Spleen (tissue), 11 donors: ENCODE measurements at regions not wholly inside any gene's neighbourhood (a gene's known extent, or its start where the extent isn't known, plus 50 kb on each side); places are given as distances from the start of the nearest gene placed in this dataset.
A peak's percentile ranks its signal among the peaks of the same experiment; 100 is the strongest.

Experiments
- DNase-seq: peaks from one replicate; pipeline ENCODE4 v3.0.0-alpha.2; 2020
- H3K27ac ChIP-seq, 8 donors: fragments of 200-600 bp; sonication (generic) in 7 of 8; 1 replicate in 4 of 8; 2 replicates in 4 of 8; pipeline versions ENCODE4 v1.5.0 to v1.8.0; 2016 to 2021; ENCODE audit warnings: inconsistent platforms in 4 of 8, mild to moderate bottlenecking in 4 of 8, moderate library complexity in 1 of 8
- H3K27me3 ChIP-seq, 7 donors: fragments of 200-600 bp; sonication (generic) in 6 of 7; replicated peaks in 1 of 7; 1 replicate in 4 of 7; 2 replicates in 3 of 7; pipeline versions ENCODE4 v1.5.0 to v1.8.0; 2016 to 2021; ENCODE audit warnings: inconsistent platforms in 3 of 7, mild to moderate bottlenecking in 1 of 7
- H3K36me3 ChIP-seq, 6 donors: fragments of 200-600 bp; sonication (generic) in 5 of 6; 1 replicate in 4 of 6; 2 replicates in 2 of 6; pipeline versions ENCODE4 v1.5.0 to v1.8.0; 2016 to 2021; ENCODE audit warnings: inconsistent platforms in 2 of 6
- H3K4me1 ChIP-seq, 6 donors: fragments of 200-600 bp; sonication (generic) in 5 of 6; 1 replicate in 3 of 6; 2 replicates in 3 of 6; pipeline versions ENCODE4 v1.5.0 to v1.8.0; 2016 to 2021; ENCODE audit warnings: inconsistent platforms in 3 of 6
- H3K4me3 ChIP-seq, 8 donors: fragments of 200-600 bp; sonication (generic) in 7 of 8; 1 replicate in 4 of 8; 2 replicates in 4 of 8; pipeline versions ENCODE4 v1.5.0 to v1.8.0; 2016 to 2021; ENCODE audit warnings: inconsistent platforms in 4 of 8, mild to moderate bottlenecking in 4 of 8, moderate library complexity in 2 of 8
- H3K9me3 ChIP-seq, 8 donors: fragments of 200-600 bp; sonication (generic) in 7 of 8; 1 replicate in 4 of 8; 2 replicates in 4 of 8; pipeline versions ENCODE4 v1.5.0 to v1.8.0; 2016 to 2021; ENCODE audit warnings: inconsistent platforms in 4 of 8
- POLR2A ChIP-seq, 3 donors: fragments of 450-650 bp; IDR thresholded peaks; one replicate each; pipeline ENCODE4 v1.5.1; 2017; ENCODE audit warnings: antibody characterized with exemption in 3 of 3, mild to moderate bottlenecking in 1 of 3
- POLR2AphosphoS5 ChIP-seq, 3 donors: sonication (generic); formaldehyde crosslinking; IDR thresholded peaks; one replicate each; pipeline ENCODE4 v1.5.1; 2017; ENCODE audit warnings: antibody characterized with exemption in 3 of 3
- WGBS, 5 donors: extraction: QIAGEN DNeasy Blood & Tissue Kit in 3 of 5; methylation state at CpG; one replicate each; pipeline versions ENCODE4 v1.1.5 to v1.1.7; 2013 to 2018; 5-methylcytosine and 5-hydroxymethylcytosine counted together
- intact Hi-C: fragments of 100-400 bp; cut with DNase I; formaldehyde crosslinking; loops from one replicate; pipeline ENCODE4 v1.15.0; 2023; ENCODE audit warnings: low total_unique reads
- TF ChIP-seq, protein P1 (sequence below), 11 experiments: fragments of 200-600 bp in 7 of 11; fragments of 450-650 bp in 4 of 11; sonication (generic) in 4 of 11; IDR thresholded peaks in 8 of 11; conservative IDR thresholded peaks in 3 of 11; 1 replicate in 7 of 11; 2 replicates in 4 of 11; pipeline versions ENCODE4 v1.4.0 to v1.8.0; 2016 to 2021; ENCODE audit warnings: antibody characterized with exemption in 11 of 11, inconsistent platforms in 4 of 11, mild to moderate bottlenecking in 1 of 11
- donor health status: healthy with polysubstance abuse.
- donor health status: DM: no; HTN: no; CAD: no; lungs with moderate emphysema.
- donor health status: DM: no; HTN: no; CAD: no.
- donor health status: Bipolar disorder and iron deficiency.
- donor health status: healthy.
- donor health status: DM: no; HTN: no; CAD: no.
- donor health status: DM: yes; HTN: yes; CAD: no.

DNA sequence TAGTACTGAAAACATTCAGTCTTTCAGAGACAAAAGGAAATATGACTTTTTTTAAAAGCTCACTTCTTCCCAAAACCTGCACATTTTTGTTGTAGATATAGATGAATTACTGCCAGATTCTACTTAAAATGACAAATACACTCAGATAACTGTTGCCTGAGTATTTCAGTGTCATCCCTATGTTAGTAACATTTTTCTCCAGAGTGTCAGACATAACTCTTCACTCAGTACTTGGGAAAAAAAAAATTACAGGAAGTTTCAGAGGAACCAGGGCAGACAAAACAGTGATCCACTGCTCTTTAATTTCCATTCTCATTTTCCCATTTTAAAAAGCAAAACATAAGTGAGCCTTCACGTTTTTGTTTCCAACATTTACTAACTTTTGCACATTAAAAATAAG, 79.3 kb upstream of the ITGA1 start:
- no peaks in the 10 kb centered on the region for H3K9me3 ChIP-seq
- no peaks in the 10 kb centered on the region for H3K36me3 ChIP-seq
- H3K27ac ChIP-seq, result peak overlapping the region in 7 of 8 donors; percentile 0 to 84 (median 77)
- intact Hi-C loops, result no loop called here
- TF ChIP-seq POLR2AphosphoS5 (IDR thresholded peaks at IDR 0.05) (no peak), POLR2A (IDR thresholded peaks at IDR 0.05) (no peak)
- TF ChIP-seq, protein P1, sequence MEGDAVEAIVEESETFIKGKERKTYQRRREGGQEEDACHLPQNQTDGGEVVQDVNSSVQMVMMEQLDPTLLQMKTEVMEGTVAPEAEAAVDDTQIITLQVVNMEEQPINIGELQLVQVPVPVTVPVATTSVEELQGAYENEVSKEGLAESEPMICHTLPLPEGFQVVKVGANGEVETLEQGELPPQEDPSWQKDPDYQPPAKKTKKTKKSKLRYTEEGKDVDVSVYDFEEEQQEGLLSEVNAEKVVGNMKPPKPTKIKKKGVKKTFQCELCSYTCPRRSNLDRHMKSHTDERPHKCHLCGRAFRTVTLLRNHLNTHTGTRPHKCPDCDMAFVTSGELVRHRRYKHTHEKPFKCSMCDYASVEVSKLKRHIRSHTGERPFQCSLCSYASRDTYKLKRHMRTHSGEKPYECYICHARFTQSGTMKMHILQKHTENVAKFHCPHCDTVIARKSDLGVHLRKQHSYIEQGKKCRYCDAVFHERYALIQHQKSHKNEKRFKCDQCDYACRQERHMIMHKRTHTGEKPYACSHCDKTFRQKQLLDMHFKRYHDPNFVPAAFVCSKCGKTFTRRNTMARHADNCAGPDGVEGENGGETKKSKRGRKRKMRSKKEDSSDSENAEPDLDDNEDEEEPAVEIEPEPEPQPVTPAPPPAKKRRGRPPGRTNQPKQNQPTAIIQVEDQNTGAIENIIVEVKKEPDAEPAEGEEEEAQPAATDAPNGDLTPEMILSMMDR (IDR thresholded peaks at IDR 0.05 in 8 of 11, conservative IDR thresholded peaks at IDR 0.05 in 3 of 11), result no peak
- DNase-seq, result no peak
- peaks cover 11 to 57% (median 34%) of the 10 kb centered on the region in 6 donors for H3K4me1 ChIP-seq
- 19 to 38% (median 30%) methylated on average over 1 of the region's 1 CpG for WGBS, 5 donors
- H3K27me3 ChIP-seq, result no peaks in the 10 kb centered on the region
- H3K4me3 ChIP-seq, result no peak overlapping the region

GRCh38 chr5:52709167-52709925, 78.4 kb upstream of the ITGA1 start:
- intact Hi-C loops, result no loop called here
- Histone ChIP-seq H3K27ac (peak overlapping the region; percentile 61 to 84 (median 76)), H3K36me3 (no peaks in the 10 kb centered on the region), H3K27me3 (no peaks in the 10 kb centered on the region), H3K9me3 (no peaks in the 10 kb centered on the region), H3K4me3 (no peak overlapping the region), H3K4me1 (peaks cover 11 to 57% (median 34%) of the 10 kb centered on the region in 6 donors)
- DNase-seq, result no peak
- 28 to 44% (median 30%) methylated on average over 6 of the region's 6 CpGs for WGBS, 5 donors
- TF ChIP-seq POLR2AphosphoS5 (IDR thresholded peaks at IDR 0.05), result peak in 1 of 3 donors; percentile 74
- TF ChIP-seq, protein P1 (IDR thresholded peaks at IDR 0.05 in 8 of 11, conservative IDR thresholded peaks at IDR 0.05 in 3 of 11), result no peak
- TF ChIP-seq POLR2A (IDR thresholded peaks at IDR 0.05), result peak in 1 of 3 donors; percentile 8

GRCh38 chr5:52710310-52710971, 77.3 kb upstream of the ITGA1 start:
- Histone ChIP-seq H3K9me3 (no peaks in the 10 kb centered on the region), H3K4me3 (no peak overlapping the region), H3K4me1 (peaks cover 11 to 56% (median 34%) of the 10 kb centered on the region in 6 donors), H3K36me3 (no peaks in the 10 kb centered on the region), H3K27me3 (no peaks in the 10 kb centered on the region), H3K27ac (peak overlapping the region in 7 of 8 donors; percentile 73 to 84 (median 77))
- no peak for DNase-seq
- TF ChIP-seq POLR2AphosphoS5 (IDR thresholded peaks at IDR 0.05) (no peak), POLR2A (IDR thresholded peaks at IDR 0.05) (no peak)
- TF ChIP-seq, protein P1 (IDR thresholded peaks at IDR 0.05 in 8 of 11, conservative IDR thresholded peaks at IDR 0.05 in 3 of 11), result no peak
- intact Hi-C loops, result no loop called here
- 31 to 44% (median 36%) methylated on average over 2 of the region's 2 CpGs for WGBS, 5 donors

DNA sequence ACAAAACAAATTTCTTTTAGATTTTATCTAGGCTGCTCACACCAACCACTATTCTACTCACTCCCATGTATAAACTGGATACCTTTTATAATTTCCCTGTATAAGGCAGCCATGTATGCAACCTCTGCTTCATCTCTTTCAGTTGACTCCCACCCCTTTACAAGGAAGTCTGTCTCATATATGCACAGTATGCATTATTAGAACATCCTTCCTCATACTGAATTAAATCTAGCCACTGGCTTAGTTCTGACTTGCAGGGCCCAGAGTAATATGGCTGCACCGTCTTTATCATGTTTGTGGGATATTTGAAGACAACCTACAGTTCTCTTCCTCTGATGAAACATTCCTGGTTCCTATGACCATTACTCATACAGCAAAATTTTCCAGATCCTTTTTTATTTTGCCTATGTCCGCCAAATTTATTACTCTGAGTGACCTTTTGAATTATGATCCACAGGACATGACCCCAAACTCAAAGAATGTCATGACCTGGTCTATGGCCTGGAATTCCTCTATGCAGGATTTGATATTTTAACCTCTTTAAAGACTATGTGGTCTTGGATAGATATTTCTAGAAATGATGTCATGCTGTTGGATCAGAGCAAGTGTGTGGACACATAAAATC, 76.6 kb upstream of the ITGA1 start:
- intact Hi-C loops, result no loop called here
- peak overlapping the region in 7 of 8 donors; percentile 73 to 84 (median 77) for H3K27ac ChIP-seq
- no peaks in the 10 kb centered on the region for H3K36me3 ChIP-seq
- H3K27me3 ChIP-seq, result no peaks in the 10 kb centered on the region
- no peaks in the 10 kb centered on the region for H3K9me3 ChIP-seq
- H3K4me3 ChIP-seq, result no peak overlapping the region
- peaks cover 11 to 50% (median 31%) of the 10 kb centered on the region in 6 donors for H3K4me1 ChIP-seq
- WGBS, 5 donors, result 58 to 79% (median 70%) methylated on average over 2 of the region's 2 CpGs
- no peak for DNase-seq
- no peak for TF ChIP-seq POLR2A (IDR thresholded peaks at IDR 0.05)
- TF ChIP-seq, protein P1 (IDR thresholded peaks at IDR 0.05 in 8 of 11, conservative IDR thresholded peaks at IDR 0.05 in 3 of 11), result no peak
- no peak for TF ChIP-seq POLR2AphosphoS5 (IDR thresholded peaks at IDR 0.05)
